ENCODE measurements at regions not wholly inside any gene's neighbourhood (a gene's known extent, or its start where the extent isn't known, plus 50 kb on each side); places are given as distances from the start of the nearest gene placed in this dataset.

DNA sequence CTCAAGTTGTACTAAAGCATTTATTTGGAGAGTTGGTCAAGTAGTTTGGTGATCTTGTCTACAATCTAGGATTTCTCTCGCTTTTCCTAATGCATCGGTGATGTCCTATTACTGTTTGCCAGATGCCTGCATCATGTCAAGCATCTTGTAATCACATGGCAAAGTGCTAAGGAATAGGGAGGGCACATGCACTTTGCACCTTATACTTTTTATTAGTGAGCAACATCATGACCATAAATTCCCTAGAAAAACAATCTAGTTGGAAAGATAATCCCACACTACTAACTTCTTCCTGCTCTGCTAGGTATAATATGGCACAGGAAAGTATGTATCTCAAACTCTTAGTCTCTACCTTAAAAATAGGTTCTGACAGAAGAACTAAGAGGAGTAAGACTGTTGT lies 894.3 kb upstream of the SLITRK1 start:
- TF ChIP-seq, protein P1, sequence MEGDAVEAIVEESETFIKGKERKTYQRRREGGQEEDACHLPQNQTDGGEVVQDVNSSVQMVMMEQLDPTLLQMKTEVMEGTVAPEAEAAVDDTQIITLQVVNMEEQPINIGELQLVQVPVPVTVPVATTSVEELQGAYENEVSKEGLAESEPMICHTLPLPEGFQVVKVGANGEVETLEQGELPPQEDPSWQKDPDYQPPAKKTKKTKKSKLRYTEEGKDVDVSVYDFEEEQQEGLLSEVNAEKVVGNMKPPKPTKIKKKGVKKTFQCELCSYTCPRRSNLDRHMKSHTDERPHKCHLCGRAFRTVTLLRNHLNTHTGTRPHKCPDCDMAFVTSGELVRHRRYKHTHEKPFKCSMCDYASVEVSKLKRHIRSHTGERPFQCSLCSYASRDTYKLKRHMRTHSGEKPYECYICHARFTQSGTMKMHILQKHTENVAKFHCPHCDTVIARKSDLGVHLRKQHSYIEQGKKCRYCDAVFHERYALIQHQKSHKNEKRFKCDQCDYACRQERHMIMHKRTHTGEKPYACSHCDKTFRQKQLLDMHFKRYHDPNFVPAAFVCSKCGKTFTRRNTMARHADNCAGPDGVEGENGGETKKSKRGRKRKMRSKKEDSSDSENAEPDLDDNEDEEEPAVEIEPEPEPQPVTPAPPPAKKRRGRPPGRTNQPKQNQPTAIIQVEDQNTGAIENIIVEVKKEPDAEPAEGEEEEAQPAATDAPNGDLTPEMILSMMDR (IDR thresholded peaks at IDR 0.05 in 4 of 5, conservative IDR thresholded peaks at IDR 0.05 in 1 of 5), result no peak
- no peak for TF ChIP-seq POLR2A (IDR thresholded peaks at IDR 0.05)
